ENCODE measurements at regions not wholly inside any gene's neighbourhood (a gene's known extent, or its start where the extent isn't known, plus 50 kb on each side); places are given as distances from the start of the nearest gene placed in this dataset.

- TF ChIP-seq GMEB1 (CRISPR knock-in tag; IDR thresholded peaks at IDR 0.05) (no peak), YY1 (IDR thresholded peaks at IDR 0.05; ENCODE audit: borderline replicate concordance in 1 of 3, control insufficient read depth in 1 of 3, extremely low read depth in 1 of 3, insufficient read depth in 3 of 3, insufficient read length in 1 of 3, insufficient replicate concordance in 2 of 3, low read depth in 1 of 3, low read length in 2 of 3) (no peak), SMARCC2 (IDR thresholded peaks at IDR 0.05; ENCODE audit: low read depth) (peak; percentile 80; the same call in 1 of the 2 replicates), XRCC5 (IDR thresholded peaks at IDR 0.05; ENCODE audit: low read depth, low read length) (no peak), MED1 (CRISPR knock-in tag; IDR thresholded peaks at IDR 0.05; ENCODE audit: borderline replicate concordance) (no peak), MIER1 (IDR thresholded peaks at IDR 0.05; ENCODE audit: low read depth) (no peak), KDM1A (IDR thresholded peaks at IDR 0.05) (peak; percentile 35 to 72; a peak in 2 of 4 replicates), RCOR1 (IDR thresholded peaks at IDR 0.05; ENCODE audit: borderline replicate concordance in 1 of 2, low read depth in 2 of 2, low read length in 2 of 2) (peak in 1 of 2 experiments; percentile 86; a peak in 3 of 4 replicates), NFIX (CRISPR knock-in tag; IDR thresholded peaks at IDR 0.05; ENCODE audit: low read depth) (no peak), RBM14 (IDR thresholded peaks at IDR 0.05; ENCODE audit: borderline replicate concordance, insufficient read depth, low read depth, low read length) (no peak), TCF15 (CRISPR knock-in tag; IDR thresholded peaks at IDR 0.05) (no peak)
- TF ChIP-seq, protein P1, sequence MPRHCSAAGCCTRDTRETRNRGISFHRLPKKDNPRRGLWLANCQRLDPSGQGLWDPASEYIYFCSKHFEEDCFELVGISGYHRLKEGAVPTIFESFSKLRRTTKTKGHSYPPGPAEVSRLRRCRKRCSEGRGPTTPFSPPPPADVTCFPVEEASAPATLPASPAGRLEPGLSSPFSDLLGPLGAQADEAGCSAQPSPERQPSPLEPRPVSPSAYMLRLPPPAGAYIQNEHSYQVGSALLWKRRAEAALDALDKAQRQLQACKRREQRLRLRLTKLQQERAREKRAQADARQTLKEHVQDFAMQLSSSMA (CRISPR knock-in tag; IDR thresholded peaks at IDR 0.05), result no peak
- TF ChIP-seq, protein P2, sequence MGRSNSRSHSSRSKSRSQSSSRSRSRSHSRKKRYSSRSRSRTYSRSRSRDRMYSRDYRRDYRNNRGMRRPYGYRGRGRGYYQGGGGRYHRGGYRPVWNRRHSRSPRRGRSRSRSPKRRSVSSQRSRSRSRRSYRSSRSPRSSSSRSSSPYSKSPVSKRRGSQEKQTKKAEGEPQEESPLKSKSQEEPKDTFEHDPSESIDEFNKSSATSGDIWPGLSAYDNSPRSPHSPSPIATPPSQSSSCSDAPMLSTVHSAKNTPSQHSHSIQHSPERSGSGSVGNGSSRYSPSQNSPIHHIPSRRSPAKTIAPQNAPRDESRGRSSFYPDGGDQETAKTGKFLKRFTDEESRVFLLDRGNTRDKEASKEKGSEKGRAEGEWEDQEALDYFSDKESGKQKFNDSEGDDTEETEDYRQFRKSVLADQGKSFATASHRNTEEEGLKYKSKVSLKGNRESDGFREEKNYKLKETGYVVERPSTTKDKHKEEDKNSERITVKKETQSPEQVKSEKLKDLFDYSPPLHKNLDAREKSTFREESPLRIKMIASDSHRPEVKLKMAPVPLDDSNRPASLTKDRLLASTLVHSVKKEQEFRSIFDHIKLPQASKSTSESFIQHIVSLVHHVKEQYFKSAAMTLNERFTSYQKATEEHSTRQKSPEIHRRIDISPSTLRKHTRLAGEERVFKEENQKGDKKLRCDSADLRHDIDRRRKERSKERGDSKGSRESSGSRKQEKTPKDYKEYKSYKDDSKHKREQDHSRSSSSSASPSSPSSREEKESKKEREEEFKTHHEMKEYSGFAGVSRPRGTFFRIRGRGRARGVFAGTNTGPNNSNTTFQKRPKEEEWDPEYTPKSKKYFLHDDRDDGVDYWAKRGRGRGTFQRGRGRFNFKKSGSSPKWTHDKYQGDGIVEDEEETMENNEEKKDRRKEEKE (IDR thresholded peaks at IDR 0.05; ENCODE audit: borderline replicate concordance in 1 of 2, control insufficient read depth in 1 of 2, low read depth in 2 of 2, low read length in 1 of 2), result no peak
- TF ChIP-seq, protein P3, sequence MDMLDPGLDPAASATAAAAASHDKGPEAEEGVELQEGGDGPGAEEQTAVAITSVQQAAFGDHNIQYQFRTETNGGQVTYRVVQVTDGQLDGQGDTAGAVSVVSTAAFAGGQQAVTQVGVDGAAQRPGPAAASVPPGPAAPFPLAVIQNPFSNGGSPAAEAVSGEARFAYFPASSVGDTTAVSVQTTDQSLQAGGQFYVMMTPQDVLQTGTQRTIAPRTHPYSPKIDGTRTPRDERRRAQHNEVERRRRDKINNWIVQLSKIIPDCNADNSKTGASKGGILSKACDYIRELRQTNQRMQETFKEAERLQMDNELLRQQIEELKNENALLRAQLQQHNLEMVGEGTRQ (CRISPR knock-in tag; IDR thresholded peaks at IDR 0.05), result no peak
- TF ChIP-seq, protein P4, sequence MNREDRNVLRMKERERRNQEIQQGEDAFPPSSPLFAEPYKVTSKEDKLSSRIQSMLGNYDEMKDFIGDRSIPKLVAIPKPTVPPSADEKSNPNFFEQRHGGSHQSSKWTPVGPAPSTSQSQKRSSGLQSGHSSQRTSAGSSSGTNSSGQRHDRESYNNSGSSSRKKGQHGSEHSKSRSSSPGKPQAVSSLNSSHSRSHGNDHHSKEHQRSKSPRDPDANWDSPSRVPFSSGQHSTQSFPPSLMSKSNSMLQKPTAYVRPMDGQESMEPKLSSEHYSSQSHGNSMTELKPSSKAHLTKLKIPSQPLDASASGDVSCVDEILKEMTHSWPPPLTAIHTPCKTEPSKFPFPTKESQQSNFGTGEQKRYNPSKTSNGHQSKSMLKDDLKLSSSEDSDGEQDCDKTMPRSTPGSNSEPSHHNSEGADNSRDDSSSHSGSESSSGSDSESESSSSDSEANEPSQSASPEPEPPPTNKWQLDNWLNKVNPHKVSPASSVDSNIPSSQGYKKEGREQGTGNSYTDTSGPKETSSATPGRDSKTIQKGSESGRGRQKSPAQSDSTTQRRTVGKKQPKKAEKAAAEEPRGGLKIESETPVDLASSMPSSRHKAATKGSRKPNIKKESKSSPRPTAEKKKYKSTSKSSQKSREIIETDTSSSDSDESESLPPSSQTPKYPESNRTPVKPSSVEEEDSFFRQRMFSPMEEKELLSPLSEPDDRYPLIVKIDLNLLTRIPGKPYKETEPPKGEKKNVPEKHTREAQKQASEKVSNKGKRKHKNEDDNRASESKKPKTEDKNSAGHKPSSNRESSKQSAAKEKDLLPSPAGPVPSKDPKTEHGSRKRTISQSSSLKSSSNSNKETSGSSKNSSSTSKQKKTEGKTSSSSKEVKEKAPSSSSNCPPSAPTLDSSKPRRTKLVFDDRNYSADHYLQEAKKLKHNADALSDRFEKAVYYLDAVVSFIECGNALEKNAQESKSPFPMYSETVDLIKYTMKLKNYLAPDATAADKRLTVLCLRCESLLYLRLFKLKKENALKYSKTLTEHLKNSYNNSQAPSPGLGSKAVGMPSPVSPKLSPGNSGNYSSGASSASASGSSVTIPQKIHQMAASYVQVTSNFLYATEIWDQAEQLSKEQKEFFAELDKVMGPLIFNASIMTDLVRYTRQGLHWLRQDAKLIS (CRISPR knock-in tag; IDR thresholded peaks at IDR 0.05), result no peak
Observed at GRCh38 chr2:144151405-144151804, 368.5 kb downstream of the ZEB2 start (continued).
